Heart right ventricle (tissue), 16 donors: ENCODE measurements at regions not wholly inside any gene's neighbourhood (a gene's known extent, or its start where the extent isn't known, plus 50 kb on each side); places are given as distances from the start of the nearest gene placed in this dataset.

Experiments
- ATAC-seq, 8 donors: fragments of 200-7000 bp; cut with Tn5 transposase; one replicate each; pipeline ENCODE4 v1.9.1; 2020; ENCODE audit warnings: mild to moderate bottlenecking in 8 of 8, moderate library complexity in 8 of 8, moderate number of reproducible peaks in 1 of 8
- DNase-seq, 2 donors: peaks; one replicate each; pipeline ENCODE4 v3.0.0-alpha.2; 2020
- H3K27ac ChIP-seq, 10 donors: fragments of 200-600 bp; sonication (generic) in 2 of 10; one replicate each; pipeline versions ENCODE4 v1.5.0 to v1.8.0; 2020 to 2022; ENCODE audit warnings: mild to moderate bottlenecking in 3 of 10
- H3K27me3 ChIP-seq, 7 donors: fragments of 200-600 bp; one replicate each; pipeline ENCODE4 v1.8.0; 2021 to 2022; ENCODE audit warnings: mild to moderate bottlenecking in 2 of 7
- H3K36me3 ChIP-seq, 9 donors: fragments of 200-600 bp; sonication (generic) in 1 of 9; one replicate each; pipeline versions ENCODE4 v1.5.0 to v1.8.0; 2020 to 2022; ENCODE audit warnings: mild to moderate bottlenecking in 2 of 9
- H3K4me1 ChIP-seq, 9 donors: fragments of 200-600 bp; sonication (generic) in 1 of 9; one replicate each; pipeline versions ENCODE4 v1.5.0 to v1.8.0; 2020 to 2022; ENCODE audit warnings: mild to moderate bottlenecking in 4 of 9
- H3K4me3 ChIP-seq, 10 donors: fragments of 200-600 bp; sonication (generic) in 2 of 10; one replicate each; pipeline versions ENCODE4 v1.5.0 to v1.8.0; 2020 to 2022; ENCODE audit warnings: mild to moderate bottlenecking in 7 of 10, moderate library complexity in 2 of 10
- H3K9me3 ChIP-seq, 11 donors: fragments of 200-600 bp in 10 of 11; sonication (generic) in 2 of 11; one replicate each; pipeline versions ENCODE4 v1.5.0 to v1.8.0; 2013 to 2022; ENCODE audit warnings: mild to moderate bottlenecking in 2 of 11, control low read depth in 1 of 11, moderate library complexity in 1 of 11
- WGBS, 2 donors: extraction: QIAGEN DNeasy Blood & Tissue Kit; methylation state at CpG; one replicate each; pipeline ENCODE4 v1.1.7; 2013; ENCODE audit warnings: inconsistent platforms in 1 of 2; 5-methylcytosine and 5-hydroxymethylcytosine counted together
- intact Hi-C, 10 donors: fragments of 100-400 bp; cut with DNase I; formaldehyde crosslinking; loops; one replicate each; pipeline versions ENCODE4 v1.11.1 to v1.14.2; 2022
- TF ChIP-seq, protein P1 (sequence below), 9 donors: fragments of 200-600 bp; sonication (generic) in 2 of 9; IDR thresholded peaks; one replicate each; pipeline versions ENCODE4 v1.5.0 to v1.8.0; 2021 to 2022; ENCODE audit warnings: antibody characterized with exemption in 9 of 9, mild to moderate bottlenecking in 5 of 9, moderate library complexity in 1 of 9
- donor health status: Arrhythmogenic right ventricular cardiomyopathy.
- donor health status: ischemic (EF 13 %, LVEDD 7.1; RV severe dilation, severe dysfunction).
- donor health status: healthy with polysubstance abuse.
- donor health status: DM: no; HTN: yes; CAD: no.
- donor health status: DM: no; HTN: no; CAD: no.
- donor health status: ischemic (EF 25% LVEDD 6.9; RV normal size, moderate dysfunction).
- donor health status: ischemic (EF 25% LVEDD 5.7; RV mildly dilated, moderate dysfunction).
- donor health status: healthy.
- donor health status: DM: yes; HTN: yes; CAD: no.
- donor health status: Ischemic cardiomyopathy.
- donor health status: ischemic (EF 35%, LVEDD 5.7; RV mildly dilated, moderate dysfunction).
- donor health status: nonischemic (EF 11% LVEDD 7.7; RV severe dilation, severe dysfunction).
- donor health status: DM: yes; HTN: yes; CAD: no.
- donor health status: PGD.
- donor health status: ischemic (EF 29% LVEDD 5.4; RV normal size, mild dysfunction).
- donor health status: nonischemic (EF 23%, LVEDD 6.1; RV moderate dilation, normal function).

GRCh38 chr3:8246070-8246469 lies 255.6 kb upstream of the LMCD1 start:
- H3K27ac ChIP-seq: no peak overlapping the region
- 67 to 74% methylated on average over 2 of the region's 2 CpGs for WGBS, 2 donors
- H3K4me1 ChIP-seq: no peaks in the 10 kb centered on the region
- H3K4me3 ChIP-seq: no peak overlapping the region
- H3K36me3 ChIP-seq: no peaks in the 10 kb centered on the region
- H3K27me3 ChIP-seq: no peaks in the 10 kb centered on the region
- intact Hi-C loops: no loop called here
- no peak for DNase-seq
- TF ChIP-seq, protein P1, sequence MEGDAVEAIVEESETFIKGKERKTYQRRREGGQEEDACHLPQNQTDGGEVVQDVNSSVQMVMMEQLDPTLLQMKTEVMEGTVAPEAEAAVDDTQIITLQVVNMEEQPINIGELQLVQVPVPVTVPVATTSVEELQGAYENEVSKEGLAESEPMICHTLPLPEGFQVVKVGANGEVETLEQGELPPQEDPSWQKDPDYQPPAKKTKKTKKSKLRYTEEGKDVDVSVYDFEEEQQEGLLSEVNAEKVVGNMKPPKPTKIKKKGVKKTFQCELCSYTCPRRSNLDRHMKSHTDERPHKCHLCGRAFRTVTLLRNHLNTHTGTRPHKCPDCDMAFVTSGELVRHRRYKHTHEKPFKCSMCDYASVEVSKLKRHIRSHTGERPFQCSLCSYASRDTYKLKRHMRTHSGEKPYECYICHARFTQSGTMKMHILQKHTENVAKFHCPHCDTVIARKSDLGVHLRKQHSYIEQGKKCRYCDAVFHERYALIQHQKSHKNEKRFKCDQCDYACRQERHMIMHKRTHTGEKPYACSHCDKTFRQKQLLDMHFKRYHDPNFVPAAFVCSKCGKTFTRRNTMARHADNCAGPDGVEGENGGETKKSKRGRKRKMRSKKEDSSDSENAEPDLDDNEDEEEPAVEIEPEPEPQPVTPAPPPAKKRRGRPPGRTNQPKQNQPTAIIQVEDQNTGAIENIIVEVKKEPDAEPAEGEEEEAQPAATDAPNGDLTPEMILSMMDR (IDR thresholded peaks at IDR 0.05): no peak
- H3K9me3 ChIP-seq: peaks cover 0 to 31% (median 11%) of the 10 kb centered on the region in 11 donors
- ATAC-seq: no peak

GRCh38 chr3:8253201-8253600 lies 248.4 kb upstream of the LMCD1 start:
- intact Hi-C loops: no loop called here
- TF ChIP-seq, protein P1 (IDR thresholded peaks at IDR 0.05): no peak
- DNase-seq (no peak), ATAC-seq (no peak)
- H3K36me3 ChIP-seq: no peaks in the 10 kb centered on the region
- no peaks in the 10 kb centered on the region for H3K27me3 ChIP-seq
- 92 to 93% methylated on average over 1 of the region's 1 CpG for WGBS, 2 donors
- H3K4me3 ChIP-seq: no peak overlapping the region
- peaks cover 0 to 4% (median 0%) of the 10 kb centered on the region in 11 donors for H3K9me3 ChIP-seq
- H3K4me1 ChIP-seq: peaks cover 0 to 6% (median 0%) of the 10 kb centered on the region in 9 donors
- no peak overlapping the region for H3K27ac ChIP-seq

DNA sequence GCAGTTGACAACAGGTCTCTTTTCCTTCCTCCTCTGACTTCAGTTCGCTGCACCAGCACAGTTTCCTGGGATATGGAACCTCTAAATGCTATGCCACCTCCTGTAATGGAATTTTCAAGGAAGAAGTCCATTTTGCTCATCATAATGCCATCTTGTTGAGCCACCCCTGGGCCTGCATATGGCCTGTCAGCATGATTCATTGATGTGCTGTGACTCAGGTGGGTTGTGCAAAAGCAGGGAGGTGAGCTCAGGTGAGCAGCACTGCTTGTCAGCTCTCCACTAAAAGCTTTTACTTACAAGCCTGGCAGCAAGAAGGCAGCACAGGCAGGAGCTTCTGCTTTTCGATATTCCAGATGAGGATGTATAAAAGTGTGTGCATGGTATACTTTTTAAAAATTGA lies 247.1 kb upstream of the LMCD1 start:
- Histone ChIP-seq H3K27me3 (no peaks in the 10 kb centered on the region), H3K27ac (no peak overlapping the region), H3K9me3 (peaks cover 0 to 4% (median 0%) of the 10 kb centered on the region in 11 donors), H3K4me3 (no peak overlapping the region), H3K36me3 (no peaks in the 10 kb centered on the region), H3K4me1 (peaks cover 0 to 6% (median 0%) of the 10 kb centered on the region in 9 donors)
- DNase-seq (no peak), ATAC-seq (no peak)
- intact Hi-C loops: no loop called here
- TF ChIP-seq, protein P1 (IDR thresholded peaks at IDR 0.05): no peak
- 88 to 89% methylated on average over 2 of the region's 2 CpGs for WGBS, 2 donors

GRCh38 chr3:8255725-8256124 lies 245.9 kb upstream of the LMCD1 start:
- whole genome bisulfite sequencing, 2 donors: 61 to 71% methylated on average over 2 of the region's 2 CpGs
- no peak for ATAC-seq
- Histone ChIP-seq H3K9me3 (peaks cover 0 to 11% (median 3%) of the 10 kb centered on the region in 11 donors), H3K4me1 (peaks cover 0 to 6% (median 0%) of the 10 kb centered on the region in 9 donors), H3K36me3 (no peaks in the 10 kb centered on the region), H3K27me3 (no peaks in the 10 kb centered on the region), H3K4me3 (no peak overlapping the region), H3K27ac (no peak overlapping the region)
- DNase-seq: no peak
- TF ChIP-seq, protein P1 (IDR thresholded peaks at IDR 0.05): no peak
- intact Hi-C loops: no loop called here
